ENCODE measurements at regions not wholly inside any gene's neighbourhood (a gene's known extent, or its start where the extent isn't known, plus 50 kb on each side); places are given as distances from the start of the nearest gene placed in this dataset.

DNA sequence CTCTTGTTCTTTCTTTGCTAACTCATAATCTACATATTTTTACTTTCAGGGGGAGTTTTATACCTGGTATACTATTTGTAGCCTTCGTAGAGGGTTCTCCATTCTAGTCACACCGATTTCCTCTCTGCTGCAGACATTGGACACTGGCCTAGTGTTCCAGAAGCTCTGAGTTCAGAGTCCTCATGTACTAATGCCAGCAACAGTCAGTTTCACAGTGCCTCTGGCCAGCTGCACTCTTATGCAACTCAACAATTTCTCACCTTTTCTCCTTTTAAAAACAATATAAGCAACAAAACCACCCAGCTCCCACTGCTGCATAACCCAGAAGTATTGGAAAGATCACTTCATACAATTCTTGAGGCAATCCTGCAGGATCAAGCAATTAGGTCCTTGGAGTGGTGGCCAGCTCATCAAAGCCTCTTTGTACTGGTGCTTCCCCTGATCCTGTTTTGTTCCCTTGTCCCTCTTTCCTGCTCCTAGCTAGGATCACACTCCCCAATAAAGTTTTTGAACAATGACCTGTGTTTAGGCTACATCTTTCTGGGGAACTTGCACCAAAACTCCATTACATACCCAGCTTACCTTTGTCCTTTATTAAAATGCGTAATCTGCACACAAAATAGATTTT, 98.1 kb upstream of the TUT7 start:
- H3K4me1 ChIP-seq (ENCODE audit: insufficient read depth), result peaks cover 10% of the 10 kb centered on the region
- H4K20me1 ChIP-seq (ENCODE audit: insufficient read depth, poor library complexity, severe bottlenecking), result no peaks in the 10 kb centered on the region
- no peak overlapping the region for H3K27ac ChIP-seq
- no peaks in the 10 kb centered on the region for H3K27me3 ChIP-seq
- no peaks in the 10 kb centered on the region for H3K79me2 ChIP-seq
- no peak overlapping the region for H3K4me3 ChIP-seq
- no peaks in the 10 kb centered on the region for H3K36me3 ChIP-seq (replicated peaks; ENCODE audit: insufficient read depth, low read depth)
- no peak overlapping the region for H2AFZ ChIP-seq
- 97% methylated on average over 3 of the region's 3 CpGs for WGBS (ENCODE audit: low lambda C conversion rate, missing lambda C conversion rate)
- no peaks in the 10 kb centered on the region for H3K9me2 ChIP-seq (replicated peaks; ENCODE audit: insufficient read depth)
- H3K4me2 ChIP-seq, result no peak overlapping the region
- TF ChIP-seq EZH2 (IDR thresholded peaks at IDR 0.05; ENCODE audit: borderline replicate concordance), result no peak
- TF ChIP-seq, protein P1, sequence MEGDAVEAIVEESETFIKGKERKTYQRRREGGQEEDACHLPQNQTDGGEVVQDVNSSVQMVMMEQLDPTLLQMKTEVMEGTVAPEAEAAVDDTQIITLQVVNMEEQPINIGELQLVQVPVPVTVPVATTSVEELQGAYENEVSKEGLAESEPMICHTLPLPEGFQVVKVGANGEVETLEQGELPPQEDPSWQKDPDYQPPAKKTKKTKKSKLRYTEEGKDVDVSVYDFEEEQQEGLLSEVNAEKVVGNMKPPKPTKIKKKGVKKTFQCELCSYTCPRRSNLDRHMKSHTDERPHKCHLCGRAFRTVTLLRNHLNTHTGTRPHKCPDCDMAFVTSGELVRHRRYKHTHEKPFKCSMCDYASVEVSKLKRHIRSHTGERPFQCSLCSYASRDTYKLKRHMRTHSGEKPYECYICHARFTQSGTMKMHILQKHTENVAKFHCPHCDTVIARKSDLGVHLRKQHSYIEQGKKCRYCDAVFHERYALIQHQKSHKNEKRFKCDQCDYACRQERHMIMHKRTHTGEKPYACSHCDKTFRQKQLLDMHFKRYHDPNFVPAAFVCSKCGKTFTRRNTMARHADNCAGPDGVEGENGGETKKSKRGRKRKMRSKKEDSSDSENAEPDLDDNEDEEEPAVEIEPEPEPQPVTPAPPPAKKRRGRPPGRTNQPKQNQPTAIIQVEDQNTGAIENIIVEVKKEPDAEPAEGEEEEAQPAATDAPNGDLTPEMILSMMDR (IDR thresholded peaks at IDR 0.05; ENCODE audit: poor library complexity), result no peak
- TF ChIP-seq EZH2phosphoT487 (IDR thresholded peaks at IDR 0.05; ENCODE audit: low read depth, severe bottlenecking, unreplicated experiment), result no peak
- H3K9me3 ChIP-seq (ENCODE audit: low read depth), result no peaks in the 10 kb centered on the region
- DNase-seq (ENCODE audit: low spot score), result no peak

DNA sequence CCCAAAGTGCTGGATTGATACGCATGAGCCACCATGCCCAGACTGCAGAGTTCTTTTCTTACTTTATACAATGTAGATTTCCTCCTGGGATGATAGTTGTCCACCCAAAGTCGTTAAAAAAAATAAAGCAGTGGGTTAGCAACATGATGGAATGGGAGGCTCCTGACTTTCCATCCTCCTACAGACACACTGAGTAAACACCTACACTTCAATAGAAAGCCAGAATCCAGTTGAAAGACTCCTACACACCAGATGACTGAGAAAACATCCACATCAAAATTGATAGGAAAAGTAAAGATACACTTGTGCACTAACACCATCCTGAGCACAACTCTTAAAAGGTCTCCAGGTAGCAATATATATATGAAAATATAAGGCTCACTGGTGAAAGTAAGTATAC, 95.0 kb upstream of the TUT7 start:
- H3K27ac ChIP-seq, result no peak overlapping the region
- no peak for DNase-seq (ENCODE audit: low spot score)
- H3K9me3 ChIP-seq (ENCODE audit: low read depth), result no peaks in the 10 kb centered on the region
- TF ChIP-seq EZH2phosphoT487 (IDR thresholded peaks at IDR 0.05; ENCODE audit: low read depth, severe bottlenecking, unreplicated experiment), result no peak
- TF ChIP-seq, protein P1 (IDR thresholded peaks at IDR 0.05; ENCODE audit: poor library complexity), result no peak
- no peak for TF ChIP-seq EZH2 (IDR thresholded peaks at IDR 0.05; ENCODE audit: borderline replicate concordance)
- 80% methylated on average over 2 of the region's 2 CpGs for WGBS (ENCODE audit: low lambda C conversion rate, missing lambda C conversion rate)
- H2AFZ ChIP-seq, result no peak overlapping the region
- H3K79me2 ChIP-seq, result no peaks in the 10 kb centered on the region
- no peaks in the 10 kb centered on the region for H3K9me2 ChIP-seq (replicated peaks; ENCODE audit: insufficient read depth)
- H3K27me3 ChIP-seq, result no peaks in the 10 kb centered on the region
- no peak overlapping the region for H3K4me3 ChIP-seq
- H3K4me1 ChIP-seq (ENCODE audit: insufficient read depth), result no peaks in the 10 kb centered on the region
- H4K20me1 ChIP-seq (ENCODE audit: insufficient read depth, poor library complexity, severe bottlenecking), result no peaks in the 10 kb centered on the region
- H3K4me2 ChIP-seq, result no peak overlapping the region
- H3K36me3 ChIP-seq (replicated peaks; ENCODE audit: insufficient read depth, low read depth), result no peaks in the 10 kb centered on the region

DNA sequence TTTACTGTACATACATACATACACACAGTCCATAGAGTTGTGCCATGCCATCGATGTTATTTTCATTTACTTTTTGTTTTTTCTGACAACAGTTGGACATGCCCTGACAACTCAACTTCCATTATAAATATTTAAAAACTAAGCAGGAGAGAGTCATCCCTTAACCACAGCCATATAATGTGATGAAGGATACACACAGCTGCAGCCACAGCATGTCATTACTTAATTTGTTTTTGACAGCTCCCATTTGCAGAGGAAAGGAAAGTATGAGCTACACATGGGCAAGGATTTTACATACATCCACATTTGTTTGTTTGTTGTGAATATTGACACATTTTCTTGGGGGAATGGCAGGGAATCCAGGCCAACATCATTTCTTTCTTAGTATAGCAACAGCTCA, 91.5 kb upstream of the TUT7 start:
- Histone ChIP-seq H3K27ac (no peak overlapping the region), H2AFZ (no peak overlapping the region), H3K9me2 (replicated peaks; ENCODE audit: insufficient read depth) (no peaks in the 10 kb centered on the region), H4K20me1 (ENCODE audit: insufficient read depth, poor library complexity, severe bottlenecking) (no peaks in the 10 kb centered on the region), H3K79me2 (no peaks in the 10 kb centered on the region), H3K27me3 (no peaks in the 10 kb centered on the region), H3K9me3 (ENCODE audit: low read depth) (no peaks in the 10 kb centered on the region), H3K36me3 (replicated peaks; ENCODE audit: insufficient read depth, low read depth) (no peaks in the 10 kb centered on the region), H3K4me2 (no peak overlapping the region), H3K4me1 (ENCODE audit: insufficient read depth) (no peaks in the 10 kb centered on the region), H3K4me3 (no peak overlapping the region)
- no peak for DNase-seq (ENCODE audit: low spot score)
- TF ChIP-seq EZH2phosphoT487 (IDR thresholded peaks at IDR 0.05; ENCODE audit: low read depth, severe bottlenecking, unreplicated experiment) (no peak), EZH2 (IDR thresholded peaks at IDR 0.05; ENCODE audit: borderline replicate concordance) (no peak)
- TF ChIP-seq, protein P1 (IDR thresholded peaks at IDR 0.05; ENCODE audit: poor library complexity), result no peak
- 100% methylated on average over 1 of the region's 1 CpG for WGBS (ENCODE audit: low lambda C conversion rate, missing lambda C conversion rate)

Measured in hepatocyte (in vitro differentiated cells).